Liver (tissue), 8 donors: ENCODE measurements at regions not wholly inside any gene's neighbourhood (a gene's known extent, or its start where the extent isn't known, plus 50 kb on each side); places are given as distances from the start of the nearest gene placed in this dataset.

Source experiments
- DNase-seq: peaks from one replicate; pipeline ENCODE4 v3.0.0-alpha.2; 2017; ENCODE audit warnings: low spot score
- H3K27ac ChIP-seq, 2 donors: one replicate each; pipeline ENCODE4 v1.7.0; 2013; ENCODE audit warnings: inconsistent platforms in 2 of 2, low read length in 2 of 2, control low read depth in 1 of 2, low read depth in 1 of 2, mild to moderate bottlenecking in 1 of 2
- H3K27me3 ChIP-seq, 4 donors: one replicate each; pipeline versions ENCODE4 v1.6.1 to v1.7.0; 2013; ENCODE audit warnings: low read length in 3 of 4, inconsistent platforms in 1 of 4, mild to moderate bottlenecking in 1 of 4, moderate library complexity in 1 of 4; ENCODE audit not compliant: control insufficient read depth in 4 of 4, insufficient read depth in 4 of 4
- H3K36me3 ChIP-seq, 4 donors: one replicate each; pipeline versions ENCODE4 v1.6.1 to v1.7.0; 2013; ENCODE audit warnings: low read length in 3 of 4, mild to moderate bottlenecking in 3 of 4, low read depth in 1 of 4, moderate library complexity in 1 of 4; ENCODE audit not compliant: control insufficient read depth in 4 of 4, insufficient read depth in 3 of 4
- H3K4me1 ChIP-seq, 4 donors: one replicate each; pipeline versions ENCODE4 v1.6.1 to v1.7.0; 2013; ENCODE audit warnings: low read length in 3 of 4, mild to moderate bottlenecking in 3 of 4, moderate library complexity in 1 of 4; ENCODE audit not compliant: control insufficient read depth in 4 of 4, insufficient read depth in 4 of 4
- H3K4me3 ChIP-seq, 3 donors: one replicate each; pipeline versions ENCODE4 v1.6.1 to v1.7.0; 2013; ENCODE audit warnings: low read length in 3 of 3, control low read depth in 1 of 3, low read depth in 1 of 3, mild to moderate bottlenecking in 1 of 3
- H3K9ac ChIP-seq, 2 donors: one replicate each; pipeline ENCODE4 v1.7.0; 2013; ENCODE audit warnings: low read length in 2 of 2, mild to moderate bottlenecking in 2 of 2, moderate library complexity in 2 of 2, control low read depth in 1 of 2, low read depth in 1 of 2
- H3K9me3 ChIP-seq, 4 donors: one replicate each; pipeline versions ENCODE4 v1.6.1 to v1.7.0; 2013; ENCODE audit warnings: low read length in 3 of 4; ENCODE audit not compliant: control insufficient read depth in 4 of 4
- CTCF ChIP-seq: fragments of 150-350 bp; IDR thresholded peaks from 2 replicates; pipeline ENCODE4 v1.5.1; 2017; ENCODE audit warnings: improper control_type of control experiment, low read depth, low read length; ENCODE audit not compliant: missing input control
- FOXA2 ChIP-seq: IDR thresholded peaks from 2 replicates; pipeline ENCODE4 v1.6.1; 2016; ENCODE audit warnings: antibody characterized with exemption
- GABPA ChIP-seq, 2 donors: IDR thresholded peaks in 1 of 2; conservative IDR thresholded peaks in 1 of 2; 2 replicates each; pipeline ENCODE4 v1.6.1; 2016; ENCODE audit warnings: antibody characterized with exemption in 2 of 2, mild to moderate bottlenecking in 1 of 2, moderate library complexity in 1 of 2
- JUND ChIP-seq, 2 donors: IDR thresholded peaks; 2 replicates each; pipeline ENCODE4 v1.6.1; 2016; ENCODE audit warnings: antibody characterized with exemption in 2 of 2
- NR2F2 ChIP-seq: IDR thresholded peaks from 2 replicates; pipeline ENCODE4 v1.6.1; 2016; ENCODE audit warnings: antibody characterized with exemption
- RAD21 ChIP-seq, 2 donors: IDR thresholded peaks; 2 replicates each; pipeline ENCODE4 v1.6.1; 2016; ENCODE audit warnings: antibody characterized with exemption in 2 of 2, mild to moderate bottlenecking in 2 of 2
- REST ChIP-seq: IDR thresholded peaks from 2 replicates; pipeline ENCODE4 v1.6.1; 2016; ENCODE audit warnings: antibody characterized with exemption, mild to moderate bottlenecking
- RXRA ChIP-seq, 2 donors: IDR thresholded peaks; 2 replicates each; pipeline ENCODE4 v1.6.1; 2017 to 2018; ENCODE audit warnings: antibody characterized with exemption in 2 of 2, mild to moderate bottlenecking in 1 of 2
- TAF1 ChIP-seq: conservative IDR thresholded peaks from 2 replicates; pipeline ENCODE4 v1.6.1; 2016; ENCODE audit warnings: antibody characterized with exemption, mild to moderate bottlenecking
- YY1 ChIP-seq: IDR thresholded peaks from 2 replicates; pipeline ENCODE4 v1.6.1; 2016; ENCODE audit warnings: antibody characterized with exemption, mild to moderate bottlenecking
- WGBS: extraction: QIAGEN DNeasy Blood & Tissue Kit; methylation state at CpG from one replicate; pipeline ENCODE4 v1.1.7; 2013; 5-methylcytosine and 5-hydroxymethylcytosine counted together
- donor health status: healthy.
- donor health status: healthy.
- donor health status: healthy.
- donor health status: healthy.
- donor health status: healthy.

GRCh38 chr11:11036848-11037732 lies 179.2 kb upstream of the ZBED5 start (continued):
- TF ChIP-seq REST (no peak), YY1 (no peak), NR2F2 (no peak), FOXA2 (no peak), JUND (IDR thresholded peaks at IDR 0.05) (no peak), RXRA (IDR thresholded peaks at IDR 0.05) (no peak)

- Histone ChIP-seq H3K9me3 (no peaks in the 10 kb centered on the region), H3K4me1 (no peaks in the 10 kb centered on the region), H3K4me3 (no peak overlapping the region), H3K9ac (no peak overlapping the region), H3K27me3 (no peaks in the 10 kb centered on the region), H3K36me3 (no peaks in the 10 kb centered on the region), H3K27ac (no peak overlapping the region)
- DNase-seq = no peak
- TF ChIP-seq JUND (IDR thresholded peaks at IDR 0.05) (no peak), RXRA (IDR thresholded peaks at IDR 0.05) (no peak), RAD21 (IDR thresholded peaks at IDR 0.05) (no peak), GABPA (IDR thresholded peaks at IDR 0.05 in 1 of 2, conservative IDR thresholded peaks at IDR 0.05 in 1 of 2) (no peak), REST (no peak), TAF1 (no peak), CTCF (no peak)
- WGBS = 88% methylated on average over 3 of the region's 3 CpGs
These were observed 178.5 kb upstream of the ZBED5 start for GRCh38 chr11:11036185-11036847.
